ENCODE measurements at regions not wholly inside any gene's neighbourhood (a gene's known extent, or its start where the extent isn't known, plus 50 kb on each side); places are given as distances from the start of the nearest gene placed in this dataset.

DNA sequence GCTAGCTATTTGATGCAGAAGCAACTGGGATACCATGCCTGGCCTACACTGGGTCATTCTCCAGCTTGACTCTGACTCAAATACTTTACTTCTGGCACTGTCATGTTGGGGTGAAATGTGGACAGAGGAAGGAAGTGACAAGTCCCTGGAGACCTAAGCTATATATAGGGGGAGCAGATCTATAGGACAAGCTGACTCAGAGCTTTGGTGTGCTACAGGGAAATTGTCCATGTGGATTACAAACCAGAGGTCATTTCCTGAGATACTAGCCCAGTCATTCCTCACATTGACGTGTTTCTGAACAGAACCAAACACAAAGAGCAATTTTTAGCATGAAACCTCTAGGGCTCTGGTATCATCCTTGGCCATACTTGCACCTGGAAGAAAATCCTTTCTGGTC lies 531.6 kb upstream of the CLINT1 start:
- H3K27me3 Mint-ChIP-seq (ENCODE audit: unreplicated experiment) = no peaks in the 10 kb centered on the region
- no peaks in the 10 kb centered on the region for H3K9me3 Mint-ChIP-seq (ENCODE audit: unreplicated experiment)
- no peak for DNase-seq
- H3K4me1 Mint-ChIP-seq (ENCODE audit: low read depth, unreplicated experiment) = peaks cover 3% of the 10 kb centered on the region
- H3K4me3 Mint-ChIP-seq (ENCODE audit: unreplicated experiment) = no peak overlapping the region
- TF ChIP-seq, protein P1, sequence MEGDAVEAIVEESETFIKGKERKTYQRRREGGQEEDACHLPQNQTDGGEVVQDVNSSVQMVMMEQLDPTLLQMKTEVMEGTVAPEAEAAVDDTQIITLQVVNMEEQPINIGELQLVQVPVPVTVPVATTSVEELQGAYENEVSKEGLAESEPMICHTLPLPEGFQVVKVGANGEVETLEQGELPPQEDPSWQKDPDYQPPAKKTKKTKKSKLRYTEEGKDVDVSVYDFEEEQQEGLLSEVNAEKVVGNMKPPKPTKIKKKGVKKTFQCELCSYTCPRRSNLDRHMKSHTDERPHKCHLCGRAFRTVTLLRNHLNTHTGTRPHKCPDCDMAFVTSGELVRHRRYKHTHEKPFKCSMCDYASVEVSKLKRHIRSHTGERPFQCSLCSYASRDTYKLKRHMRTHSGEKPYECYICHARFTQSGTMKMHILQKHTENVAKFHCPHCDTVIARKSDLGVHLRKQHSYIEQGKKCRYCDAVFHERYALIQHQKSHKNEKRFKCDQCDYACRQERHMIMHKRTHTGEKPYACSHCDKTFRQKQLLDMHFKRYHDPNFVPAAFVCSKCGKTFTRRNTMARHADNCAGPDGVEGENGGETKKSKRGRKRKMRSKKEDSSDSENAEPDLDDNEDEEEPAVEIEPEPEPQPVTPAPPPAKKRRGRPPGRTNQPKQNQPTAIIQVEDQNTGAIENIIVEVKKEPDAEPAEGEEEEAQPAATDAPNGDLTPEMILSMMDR (IDR thresholded peaks at IDR 0.05; ENCODE audit: partially characterized antibody, unreplicated experiment) = no peak
- H3K36me3 Mint-ChIP-seq (ENCODE audit: unreplicated experiment) = no peaks in the 10 kb centered on the region
- H3K27ac Mint-ChIP-seq (ENCODE audit: unreplicated experiment) = no peak overlapping the region

DNA sequence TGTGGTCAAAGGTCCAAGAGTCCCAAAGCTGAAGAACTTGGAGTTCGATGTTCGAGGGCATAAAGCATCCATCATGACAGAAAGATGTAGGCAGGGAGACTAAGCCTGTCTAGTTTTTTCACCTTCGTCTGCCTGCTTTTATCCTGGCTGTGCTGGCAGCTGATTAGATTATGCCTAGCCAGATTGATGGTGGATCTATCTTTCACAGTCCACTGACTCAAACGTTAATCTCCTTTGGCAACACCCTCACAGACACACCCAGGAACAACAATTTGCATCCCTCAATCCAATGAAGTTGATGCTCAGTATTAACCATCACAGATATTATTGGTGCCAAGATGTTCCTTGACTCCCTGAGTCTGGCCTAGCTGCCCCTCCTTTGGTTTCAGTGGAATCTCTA lies 530.8 kb upstream of the CLINT1 start:
- Mint-ChIP-seq H3K4me3 (ENCODE audit: unreplicated experiment) (no peak overlapping the region), H3K4me1 (ENCODE audit: low read depth, unreplicated experiment) (peaks cover 3% of the 10 kb centered on the region), H3K9me3 (ENCODE audit: unreplicated experiment) (no peaks in the 10 kb centered on the region), H3K27me3 (ENCODE audit: unreplicated experiment) (no peaks in the 10 kb centered on the region), H3K36me3 (ENCODE audit: unreplicated experiment) (no peaks in the 10 kb centered on the region), H3K27ac (ENCODE audit: unreplicated experiment) (no peak overlapping the region)
- no peak for DNase-seq
- TF ChIP-seq, protein P1 (IDR thresholded peaks at IDR 0.05; ENCODE audit: partially characterized antibody, unreplicated experiment) = no peak

- H3K36me3 Mint-ChIP-seq (ENCODE audit: unreplicated experiment) = no peaks in the 10 kb centered on the region
- no peak for DNase-seq
- H3K27me3 Mint-ChIP-seq (ENCODE audit: unreplicated experiment) = no peaks in the 10 kb centered on the region
- H3K9me3 Mint-ChIP-seq (ENCODE audit: unreplicated experiment) = no peaks in the 10 kb centered on the region
- no peak overlapping the region for H3K27ac Mint-ChIP-seq (ENCODE audit: unreplicated experiment)
- TF ChIP-seq, protein P1 (IDR thresholded peaks at IDR 0.05; ENCODE audit: partially characterized antibody, unreplicated experiment) = no peak
- H3K4me3 Mint-ChIP-seq (ENCODE audit: unreplicated experiment) = no peak overlapping the region
- peaks cover 3% of the 10 kb centered on the region for H3K4me1 Mint-ChIP-seq (ENCODE audit: low read depth, unreplicated experiment)
Measured at GRCh38 chr5:158388021-158388420, 529.1 kb upstream of the CLINT1 start.

- no peaks in the 10 kb centered on the region for H3K9me3 Mint-ChIP-seq (ENCODE audit: unreplicated experiment)
- TF ChIP-seq, protein P1 (IDR thresholded peaks at IDR 0.05; ENCODE audit: partially characterized antibody, unreplicated experiment) = no peak
- H3K27me3 Mint-ChIP-seq (ENCODE audit: unreplicated experiment) = no peaks in the 10 kb centered on the region
- no peaks in the 10 kb centered on the region for H3K36me3 Mint-ChIP-seq (ENCODE audit: unreplicated experiment)
- peaks cover 3% of the 10 kb centered on the region for H3K4me1 Mint-ChIP-seq (ENCODE audit: low read depth, unreplicated experiment)
- no peak overlapping the region for H3K4me3 Mint-ChIP-seq (ENCODE audit: unreplicated experiment)
- H3K27ac Mint-ChIP-seq (ENCODE audit: unreplicated experiment) = no peak overlapping the region
- no peak for DNase-seq
Measured at GRCh38 chr5:158387499-158387898, 528.6 kb upstream of the CLINT1 start.

GRCh38 chr5:158385982-158386381 lies 527.0 kb upstream of the CLINT1 start:
- H3K27ac Mint-ChIP-seq (ENCODE audit: unreplicated experiment) = no peak overlapping the region
- no peak for DNase-seq
- no peak overlapping the region for H3K4me3 Mint-ChIP-seq (ENCODE audit: unreplicated experiment)
- H3K36me3 Mint-ChIP-seq (ENCODE audit: unreplicated experiment) = no peaks in the 10 kb centered on the region
- TF ChIP-seq, protein P1 (IDR thresholded peaks at IDR 0.05; ENCODE audit: partially characterized antibody, unreplicated experiment) = no peak
- no peaks in the 10 kb centered on the region for H3K27me3 Mint-ChIP-seq (ENCODE audit: unreplicated experiment)
- H3K4me1 Mint-ChIP-seq (ENCODE audit: low read depth, unreplicated experiment) = peaks cover 7% of the 10 kb centered on the region
- H3K9me3 Mint-ChIP-seq (ENCODE audit: unreplicated experiment) = no peaks in the 10 kb centered on the region

Data from glutamatergic neuron (in vitro differentiated cells).